SJCRH30 (cell line): ENCODE measurements at regions not wholly inside any gene's neighbourhood (a gene's known extent, or its start where the extent isn't known, plus 50 kb on each side); places are given as distances from the start of the nearest gene placed in this dataset.
"Not testable (repeated sequence)": the region's sequence is repeated elsewhere in the genome, so short reads cannot be mapped to it uniquely, and the experiment has no call there.

Experiments
- DNase-seq, 2 experiments: peaks; one replicate each; pipeline ENCODE4 v3.0.0-alpha.2; 2015 to 2020
- H3K27ac ChIP-seq: fragments of 250-450 bp; sonication (Bioruptor Pico); 2 replicates; pipeline ENCODE4 v1.5.1; 2020; ENCODE audit warnings: mild to moderate bottlenecking, moderate library complexity
- H3K27me3 ChIP-seq: fragments of 250-450 bp; sonication (Bioruptor Pico); 2 replicates; pipeline ENCODE4 v1.5.1; 2020; ENCODE audit warnings: mild to moderate bottlenecking, moderate library complexity
- H3K36me3 ChIP-seq: fragments of 250-450 bp; sonication (Bioruptor Pico); 2 replicates; pipeline ENCODE4 v1.5.1; 2020; ENCODE audit warnings: mild to moderate bottlenecking, moderate library complexity
- H3K4me1 ChIP-seq: fragments of 250-450 bp; sonication (Bioruptor Pico); 2 replicates; pipeline ENCODE4 v1.5.1; 2020; ENCODE audit warnings: mild to moderate bottlenecking, moderate library complexity
- H3K4me3 ChIP-seq: fragments of 250-450 bp; sonication (Bioruptor Pico); 2 replicates; pipeline ENCODE4 v1.5.1; 2020; ENCODE audit warnings: mild to moderate bottlenecking, moderate library complexity
- H3K9me3 ChIP-seq: fragments of 250-450 bp; sonication (Bioruptor Pico); replicated peaks from 2 replicates; pipeline ENCODE4 v1.5.1; 2020; ENCODE audit warnings: mild to moderate bottlenecking, moderate library complexity

DNA sequence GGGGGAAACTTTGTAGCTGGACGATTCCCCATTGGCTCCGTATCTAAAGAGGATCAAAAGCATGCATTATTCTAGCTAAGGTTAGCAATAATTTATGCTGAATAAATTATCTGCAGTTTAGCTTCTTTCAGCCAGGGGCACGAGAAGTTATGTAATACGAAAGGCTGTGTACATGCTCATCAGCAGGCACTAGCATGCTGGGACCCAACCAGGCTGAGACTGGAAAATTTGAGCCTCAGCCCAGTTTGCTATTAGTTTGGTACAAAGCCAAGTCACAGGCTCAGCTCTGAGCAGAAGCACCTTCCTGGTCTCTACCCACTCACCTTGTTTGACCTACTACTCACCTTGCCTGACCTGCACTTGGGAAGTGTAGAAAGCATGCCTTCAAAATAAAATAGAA is 328.1 kb upstream of the ARID1B start:
- DNase-seq, result no peak
- H3K27me3 ChIP-seq, result no peaks in the 10 kb centered on the region
- no peak overlapping the region for H3K27ac ChIP-seq
- H3K9me3 ChIP-seq, result no peaks in the 10 kb centered on the region
- no peaks in the 10 kb centered on the region for H3K4me1 ChIP-seq
- no peaks in the 10 kb centered on the region for H3K36me3 ChIP-seq
- no peak overlapping the region for H3K4me3 ChIP-seq

DNA sequence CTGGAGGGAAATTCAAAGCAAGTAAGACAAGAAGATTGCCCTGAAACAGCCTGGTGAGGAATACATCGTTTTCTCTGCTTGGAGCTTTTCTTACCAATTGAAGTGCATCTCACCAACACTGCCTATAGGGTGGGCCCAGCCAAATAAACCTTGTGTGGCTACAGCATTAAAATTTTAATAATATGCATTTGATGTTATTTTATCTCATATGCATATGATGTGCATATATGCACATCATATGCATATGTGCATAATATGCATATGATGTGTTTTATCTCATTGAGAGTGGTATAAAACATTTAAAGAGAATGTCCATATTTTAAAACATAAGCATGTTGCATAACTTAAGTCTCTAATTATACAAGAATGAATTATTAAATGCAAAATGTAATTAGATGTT is 328.6 kb upstream of the ARID1B start:
- Histone ChIP-seq H3K27ac (no peak overlapping the region), H3K4me3 (no peak overlapping the region), H3K36me3 (no peaks in the 10 kb centered on the region), H3K4me1 (no peaks in the 10 kb centered on the region), H3K27me3 (no peaks in the 10 kb centered on the region), H3K9me3 (no peaks in the 10 kb centered on the region)
- DNase-seq, result no peak

GRCh38 chr6:156440688-156441087 is 336.5 kb upstream of the ARID1B start:
- H3K4me3 ChIP-seq, result no peak overlapping the region
- no peaks in the 10 kb centered on the region for H3K36me3 ChIP-seq
- no peaks in the 10 kb centered on the region for H3K4me1 ChIP-seq
- DNase-seq, result no peak
- no peak overlapping the region for H3K27ac ChIP-seq
- no peaks in the 10 kb centered on the region for H3K9me3 ChIP-seq
- no peaks in the 10 kb centered on the region for H3K27me3 ChIP-seq

DNA sequence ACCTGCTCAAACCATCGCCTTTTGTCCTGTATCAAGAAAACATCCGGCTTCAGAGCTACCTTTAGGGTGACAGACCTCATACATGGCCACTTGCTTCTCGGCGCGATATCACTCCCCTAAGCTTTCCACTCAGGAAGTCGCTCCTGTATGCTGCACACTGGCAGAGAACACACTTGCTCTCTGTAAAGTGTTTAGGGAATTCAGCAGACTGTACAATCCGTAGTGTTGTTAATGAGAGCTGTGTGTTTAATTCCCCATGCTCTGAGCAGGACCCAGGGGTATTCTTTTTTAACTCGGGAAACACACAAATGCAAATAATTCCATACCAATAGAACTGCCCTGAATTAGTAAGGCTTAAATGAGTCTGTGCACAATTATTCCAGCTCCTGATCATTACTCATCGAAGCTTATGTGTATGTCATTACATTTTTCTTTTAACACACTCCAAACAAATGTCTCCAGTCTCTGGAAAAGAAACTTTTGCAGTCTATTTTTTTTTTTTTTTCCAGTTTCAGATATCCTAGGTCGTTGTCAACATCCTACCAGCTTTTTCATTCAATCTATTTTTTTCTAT is 338.7 kb upstream of the ARID1B start:
- no peaks in the 10 kb centered on the region for H3K4me1 ChIP-seq
- H3K36me3 ChIP-seq, result no peaks in the 10 kb centered on the region
- no peaks in the 10 kb centered on the region for H3K9me3 ChIP-seq
- no peaks in the 10 kb centered on the region for H3K27me3 ChIP-seq
- no peak for DNase-seq
- H3K4me3 ChIP-seq, result no peak overlapping the region
- H3K27ac ChIP-seq, result no peak overlapping the region

- Histone ChIP-seq H3K36me3 (no peaks in the 10 kb centered on the region), H3K4me3 (no peak overlapping the region), H3K27me3 (no peaks in the 10 kb centered on the region), H3K27ac (no peak overlapping the region), H3K4me1 (no peaks in the 10 kb centered on the region), H3K9me3 (no peaks in the 10 kb centered on the region)
- DNase-seq, result no peak
These were observed 339.9 kb upstream of the ARID1B start for GRCh38 chr6:156437121-156437879.

- Histone ChIP-seq H3K9me3 (no peaks in the 10 kb centered on the region), H3K27ac (no peak overlapping the region), H3K4me3 (no peak overlapping the region), H3K36me3 (no peaks in the 10 kb centered on the region), H3K27me3 (no peaks in the 10 kb centered on the region), H3K4me1 (no peaks in the 10 kb centered on the region)
- DNase-seq, result no peak
These were observed 342.4 kb upstream of the ARID1B start for GRCh38 chr6:156434795-156435190.

GRCh38 chr6:156434049-156434794 is 343.0 kb upstream of the ARID1B start:
- no peak overlapping the region for H3K4me3 ChIP-seq
- H3K4me1 ChIP-seq, result no peaks in the 10 kb centered on the region
- H3K27me3 ChIP-seq, result no peaks in the 10 kb centered on the region
- no peak for DNase-seq
- no peak overlapping the region for H3K27ac ChIP-seq
- H3K9me3 ChIP-seq, result no peaks in the 10 kb centered on the region
- H3K36me3 ChIP-seq, result no peaks in the 10 kb centered on the region

- no peaks in the 10 kb centered on the region for H3K9me3 ChIP-seq
- H3K4me3 ChIP-seq, result no peak overlapping the region
- no peak for DNase-seq
- no peaks in the 10 kb centered on the region for H3K36me3 ChIP-seq
- H3K27ac ChIP-seq, result no peak overlapping the region
- no peaks in the 10 kb centered on the region for H3K4me1 ChIP-seq
- no peaks in the 10 kb centered on the region for H3K27me3 ChIP-seq
These were observed 344.6 kb upstream of the ARID1B start for GRCh38 chr6:156432543-156432942.

DNA sequence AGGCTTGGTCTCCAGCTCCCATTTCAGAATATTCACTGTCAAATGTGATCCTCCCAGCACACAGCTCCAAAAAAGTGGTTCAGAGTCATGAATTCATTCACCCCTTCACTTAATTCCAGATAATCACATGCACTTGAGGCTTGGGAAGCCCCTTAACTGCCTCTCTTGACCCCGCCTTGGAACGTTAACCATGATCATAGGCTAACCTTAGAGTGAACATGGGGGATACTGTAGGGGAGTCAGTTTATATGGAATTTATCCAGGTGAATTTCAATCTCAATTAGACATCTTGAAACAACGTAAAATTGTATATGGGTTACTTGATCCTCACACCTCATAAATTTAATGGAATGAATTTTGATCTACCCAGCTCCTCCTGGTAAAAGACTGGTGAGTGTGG is 346.8 kb upstream of the ARID1B start:
- no peaks in the 10 kb centered on the region for H3K27me3 ChIP-seq
- H3K36me3 ChIP-seq, result no peaks in the 10 kb centered on the region
- H3K4me1 ChIP-seq, result peaks cover 5% of the 10 kb centered on the region
- no peak overlapping the region for H3K4me3 ChIP-seq
- DNase-seq, result no peak
- H3K27ac ChIP-seq, result no peak overlapping the region
- no peaks in the 10 kb centered on the region for H3K9me3 ChIP-seq

DNA sequence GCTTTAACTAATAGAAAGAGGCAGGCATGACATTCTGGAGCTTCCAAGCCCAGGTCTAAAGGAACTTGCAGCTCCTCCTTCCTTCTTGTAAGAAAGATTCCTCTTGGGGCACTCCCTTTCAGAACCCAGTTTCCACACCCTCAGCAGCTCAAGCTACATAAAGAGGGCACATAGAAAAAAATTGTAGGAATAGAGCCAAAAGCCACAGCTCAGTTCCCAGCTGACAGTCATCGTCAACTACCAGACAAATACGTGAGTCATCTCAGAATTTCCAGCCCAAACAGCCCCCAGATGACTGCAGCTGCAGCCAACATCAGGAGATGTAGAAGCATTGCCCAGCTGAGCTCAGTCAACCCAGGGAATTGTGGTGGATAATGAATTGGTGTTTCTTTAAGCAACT is 349.8 kb upstream of the ARID1B start:
- Histone ChIP-seq H3K9me3 (no peaks in the 10 kb centered on the region), H3K4me3 (no peak overlapping the region), H3K27me3 (no peaks in the 10 kb centered on the region), H3K36me3 (no peaks in the 10 kb centered on the region), H3K27ac (no peak overlapping the region), H3K4me1 (peaks cover 7% of the 10 kb centered on the region)
- peak; percentile 23 to 40 for DNase-seq

GRCh38 chr6:156425359-156426020 is 351.7 kb upstream of the ARID1B start:
- Histone ChIP-seq H3K27ac (no peak overlapping the region), H3K4me3 (no peak overlapping the region), H3K4me1 (peaks cover 10% of the 10 kb centered on the region), H3K9me3 (no peaks in the 10 kb centered on the region; the same call in 1 of the 2 replicates), H3K27me3 (no peaks in the 10 kb centered on the region), H3K36me3 (no peaks in the 10 kb centered on the region)
- DNase-seq, result peak in 1 of 2 experiments; percentile 4

DNA sequence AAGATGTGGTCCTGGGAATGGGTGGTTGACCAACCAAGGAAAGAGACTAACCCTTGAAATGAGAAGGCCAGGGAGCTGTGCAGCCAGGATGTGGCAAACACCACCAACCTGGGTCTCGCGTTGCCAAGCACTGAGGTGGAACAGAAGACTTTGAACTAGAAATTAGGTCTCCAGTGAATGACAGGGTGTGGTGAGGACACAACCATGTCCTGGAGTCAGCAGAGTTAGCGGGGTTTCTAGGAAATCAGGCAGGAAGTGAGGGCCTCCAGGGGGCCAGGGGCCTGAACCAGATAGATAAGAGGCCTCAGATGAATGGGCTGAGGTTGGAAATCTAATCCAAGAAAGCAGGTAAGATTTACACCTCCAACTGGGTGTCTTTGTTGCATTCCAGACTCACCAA is 353.3 kb upstream of the ARID1B start:
- no peak for DNase-seq
- H3K4me3 ChIP-seq, result no peak overlapping the region
- H3K4me1 ChIP-seq, result peaks cover 10% of the 10 kb centered on the region
- H3K9me3 ChIP-seq, result no peaks in the 10 kb centered on the region; the same call in 1 of the 2 replicates
- H3K27ac ChIP-seq, result no peak overlapping the region
- no peaks in the 10 kb centered on the region for H3K36me3 ChIP-seq
- H3K27me3 ChIP-seq, result no peaks in the 10 kb centered on the region

GRCh38 chr6:156423075-156423474 is 354.1 kb upstream of the ARID1B start:
- Histone ChIP-seq H3K9me3 (no peaks in the 10 kb centered on the region; the same call in 1 of the 2 replicates), H3K27ac (no peak overlapping the region), H3K27me3 (no peaks in the 10 kb centered on the region), H3K36me3 (no peaks in the 10 kb centered on the region), H3K4me1 (peaks cover 10% of the 10 kb centered on the region), H3K4me3 (no peak overlapping the region)
- no peak for DNase-seq

DNA sequence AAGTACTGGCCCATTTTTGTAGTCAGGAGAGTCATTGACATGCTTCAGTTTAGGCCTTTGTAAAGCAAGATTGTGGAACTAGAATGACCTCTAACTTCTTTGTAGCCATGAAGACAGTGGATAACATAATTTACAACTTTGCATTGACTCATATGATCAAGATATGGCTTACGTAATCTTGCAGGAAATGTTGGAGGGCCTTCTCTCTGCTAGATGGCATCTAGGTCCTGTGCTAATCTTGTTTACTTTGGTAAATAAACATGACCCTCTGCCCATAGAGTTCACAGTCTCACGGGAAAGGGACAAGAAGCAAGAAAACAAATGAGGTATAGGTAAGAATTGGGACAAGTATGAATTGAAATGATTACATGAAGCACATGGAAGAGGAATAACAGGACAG is 355.2 kb upstream of the ARID1B start:
- no peaks in the 10 kb centered on the region for H3K27me3 ChIP-seq
- peaks cover 10% of the 10 kb centered on the region for H3K4me1 ChIP-seq
- H3K4me3 ChIP-seq, result no peak overlapping the region
- H3K36me3 ChIP-seq, result no peaks in the 10 kb centered on the region
- no peaks in the 10 kb centered on the region; the same call in 1 of the 2 replicates for H3K9me3 ChIP-seq
- no peak overlapping the region for H3K27ac ChIP-seq
- DNase-seq, result no peak

- H3K36me3 ChIP-seq, H3K4me3 ChIP-seq, H3K27me3 ChIP-seq, H3K27ac ChIP-seq, H3K9me3 ChIP-seq: not testable (repeated sequence)
- peak; percentile 31 to 40 for DNase-seq
- H3K4me1 ChIP-seq, result peaks cover 10% of the 10 kb centered on the region
These were observed 355.9 kb upstream of the ARID1B start for GRCh38 chr6:156421301-156421700.
